Liver (tissue), 8 donors: ENCODE measurements at regions not wholly inside any gene's neighbourhood (a gene's known extent, or its start where the extent isn't known, plus 50 kb on each side); places are given as distances from the start of the nearest gene placed in this dataset.

ENCODE experiments used
- DNase-seq: peaks from one replicate; pipeline ENCODE4 v3.0.0-alpha.2; 2017; ENCODE audit warnings: low spot score
- H3K27ac ChIP-seq, 2 donors: one replicate each; pipeline ENCODE4 v1.7.0; 2013; ENCODE audit warnings: inconsistent platforms in 2 of 2, low read length in 2 of 2, control low read depth in 1 of 2, low read depth in 1 of 2, mild to moderate bottlenecking in 1 of 2
- H3K27me3 ChIP-seq, 4 donors: one replicate each; pipeline versions ENCODE4 v1.6.1 to v1.7.0; 2013; ENCODE audit warnings: low read length in 3 of 4, inconsistent platforms in 1 of 4, mild to moderate bottlenecking in 1 of 4, moderate library complexity in 1 of 4; ENCODE audit not compliant: control insufficient read depth in 4 of 4, insufficient read depth in 4 of 4
- H3K36me3 ChIP-seq, 4 donors: one replicate each; pipeline versions ENCODE4 v1.6.1 to v1.7.0; 2013; ENCODE audit warnings: low read length in 3 of 4, mild to moderate bottlenecking in 3 of 4, low read depth in 1 of 4, moderate library complexity in 1 of 4; ENCODE audit not compliant: control insufficient read depth in 4 of 4, insufficient read depth in 3 of 4
- H3K4me1 ChIP-seq, 4 donors: one replicate each; pipeline versions ENCODE4 v1.6.1 to v1.7.0; 2013; ENCODE audit warnings: low read length in 3 of 4, mild to moderate bottlenecking in 3 of 4, moderate library complexity in 1 of 4; ENCODE audit not compliant: control insufficient read depth in 4 of 4, insufficient read depth in 4 of 4
- H3K4me3 ChIP-seq, 3 donors: one replicate each; pipeline versions ENCODE4 v1.6.1 to v1.7.0; 2013; ENCODE audit warnings: low read length in 3 of 3, control low read depth in 1 of 3, low read depth in 1 of 3, mild to moderate bottlenecking in 1 of 3
- H3K9ac ChIP-seq, 2 donors: one replicate each; pipeline ENCODE4 v1.7.0; 2013; ENCODE audit warnings: low read length in 2 of 2, mild to moderate bottlenecking in 2 of 2, moderate library complexity in 2 of 2, control low read depth in 1 of 2, low read depth in 1 of 2
- H3K9me3 ChIP-seq, 4 donors: one replicate each; pipeline versions ENCODE4 v1.6.1 to v1.7.0; 2013; ENCODE audit warnings: low read length in 3 of 4; ENCODE audit not compliant: control insufficient read depth in 4 of 4
- ATF3 ChIP-seq: IDR thresholded peaks from 2 replicates; pipeline ENCODE4 v1.6.1; 2016; ENCODE audit warnings: antibody characterized with exemption
- CTCF ChIP-seq: fragments of 150-350 bp; IDR thresholded peaks from 2 replicates; pipeline ENCODE4 v1.5.1; 2017; ENCODE audit warnings: improper control_type of control experiment, low read depth, low read length; ENCODE audit not compliant: missing input control
- EGR1 ChIP-seq, 2 donors: IDR thresholded peaks; 2 replicates each; pipeline ENCODE4 v1.6.1; 2016 to 2018; ENCODE audit warnings: antibody characterized with exemption in 2 of 2, low read depth in 2 of 2
- FOXA1 ChIP-seq: IDR thresholded peaks from 2 replicates; pipeline ENCODE4 v1.6.1; 2016; ENCODE audit warnings: antibody characterized with exemption
- FOXA2 ChIP-seq: IDR thresholded peaks from 2 replicates; pipeline ENCODE4 v1.6.1; 2016; ENCODE audit warnings: antibody characterized with exemption
- GABPA ChIP-seq, 2 donors: IDR thresholded peaks in 1 of 2; conservative IDR thresholded peaks in 1 of 2; 2 replicates each; pipeline ENCODE4 v1.6.1; 2016; ENCODE audit warnings: antibody characterized with exemption in 2 of 2, mild to moderate bottlenecking in 1 of 2, moderate library complexity in 1 of 2
- HNF4A ChIP-seq, 2 donors: conservative IDR thresholded peaks; 2 replicates each; pipeline ENCODE4 v1.6.1; 2016; ENCODE audit warnings: antibody characterized with exemption in 2 of 2, mild to moderate bottlenecking in 2 of 2
- HNF4G ChIP-seq: IDR thresholded peaks from 2 replicates; pipeline ENCODE4 v1.6.1; 2016; ENCODE audit warnings: antibody characterized with exemption
- JUND ChIP-seq, 2 donors: IDR thresholded peaks; 2 replicates each; pipeline ENCODE4 v1.6.1; 2016; ENCODE audit warnings: antibody characterized with exemption in 2 of 2
- MAX ChIP-seq: IDR thresholded peaks from 2 replicates; pipeline ENCODE4 v1.6.1; 2016; ENCODE audit warnings: antibody characterized with exemption
- NR2F2 ChIP-seq: IDR thresholded peaks from 2 replicates; pipeline ENCODE4 v1.6.1; 2016; ENCODE audit warnings: antibody characterized with exemption
- RAD21 ChIP-seq, 2 donors: IDR thresholded peaks; 2 replicates each; pipeline ENCODE4 v1.6.1; 2016; ENCODE audit warnings: antibody characterized with exemption in 2 of 2, mild to moderate bottlenecking in 2 of 2
- REST ChIP-seq: IDR thresholded peaks from 2 replicates; pipeline ENCODE4 v1.6.1; 2016; ENCODE audit warnings: antibody characterized with exemption, mild to moderate bottlenecking
- SP1 ChIP-seq: IDR thresholded peaks from 2 replicates; pipeline ENCODE4 v1.6.1; 2018; ENCODE audit warnings: antibody characterized with exemption, mild to moderate bottlenecking
- TAF1 ChIP-seq: conservative IDR thresholded peaks from 2 replicates; pipeline ENCODE4 v1.6.1; 2016; ENCODE audit warnings: antibody characterized with exemption, mild to moderate bottlenecking
- YY1 ChIP-seq: IDR thresholded peaks from 2 replicates; pipeline ENCODE4 v1.6.1; 2016; ENCODE audit warnings: antibody characterized with exemption, mild to moderate bottlenecking
- WGBS: extraction: QIAGEN DNeasy Blood & Tissue Kit; methylation state at CpG from one replicate; pipeline ENCODE4 v1.1.7; 2013; 5-methylcytosine and 5-hydroxymethylcytosine counted together
- TF ChIP-seq, protein P1 (sequence below): IDR thresholded peaks from 2 replicates; pipeline ENCODE4 v1.6.1; 2016; ENCODE audit warnings: antibody characterized with exemption
- donor health status: healthy.
- donor health status: healthy.
- donor health status: healthy.
- donor health status: healthy.
- donor health status: healthy.

DNA sequence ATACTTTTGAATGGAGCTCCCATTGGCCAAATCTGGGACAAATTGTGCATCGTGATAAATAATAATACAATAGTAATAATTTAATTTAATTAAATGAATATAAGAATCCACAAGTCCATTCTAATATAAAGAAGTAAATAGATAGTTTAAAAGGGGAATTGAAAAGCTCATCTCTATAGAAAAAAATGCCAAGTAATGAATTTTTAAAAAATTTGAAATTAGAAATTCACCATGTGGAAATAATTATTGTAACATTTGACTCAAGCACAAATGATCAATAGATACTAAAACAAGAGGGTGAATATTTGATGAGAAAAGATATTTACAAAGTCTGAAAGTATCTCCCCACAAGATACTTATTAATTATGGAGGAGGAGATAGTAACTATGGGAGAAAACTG, 467.4 kb downstream of the CETN3 start (continued):
- TF ChIP-seq REST: no peak

GRCh38 chr5:89936576-89936975, 473.0 kb downstream of the CETN3 start:
- TF ChIP-seq SP1 (no peak), CTCF (no peak), ATF3 (no peak), YY1 (no peak), RAD21 (IDR thresholded peaks at IDR 0.05) (no peak), REST (no peak), JUND (IDR thresholded peaks at IDR 0.05) (no peak), TAF1 (no peak), NR2F2 (no peak), HNF4A (conservative IDR thresholded peaks at IDR 0.05) (no peak), HNF4G (no peak), FOXA1 (no peak), GABPA (IDR thresholded peaks at IDR 0.05 in 1 of 2, conservative IDR thresholded peaks at IDR 0.05 in 1 of 2) (no peak), EGR1 (IDR thresholded peaks at IDR 0.05; ENCODE audit: low read depth in 2 of 2) (no peak), MAX (no peak), FOXA2 (no peak)
- TF ChIP-seq, protein P1, sequence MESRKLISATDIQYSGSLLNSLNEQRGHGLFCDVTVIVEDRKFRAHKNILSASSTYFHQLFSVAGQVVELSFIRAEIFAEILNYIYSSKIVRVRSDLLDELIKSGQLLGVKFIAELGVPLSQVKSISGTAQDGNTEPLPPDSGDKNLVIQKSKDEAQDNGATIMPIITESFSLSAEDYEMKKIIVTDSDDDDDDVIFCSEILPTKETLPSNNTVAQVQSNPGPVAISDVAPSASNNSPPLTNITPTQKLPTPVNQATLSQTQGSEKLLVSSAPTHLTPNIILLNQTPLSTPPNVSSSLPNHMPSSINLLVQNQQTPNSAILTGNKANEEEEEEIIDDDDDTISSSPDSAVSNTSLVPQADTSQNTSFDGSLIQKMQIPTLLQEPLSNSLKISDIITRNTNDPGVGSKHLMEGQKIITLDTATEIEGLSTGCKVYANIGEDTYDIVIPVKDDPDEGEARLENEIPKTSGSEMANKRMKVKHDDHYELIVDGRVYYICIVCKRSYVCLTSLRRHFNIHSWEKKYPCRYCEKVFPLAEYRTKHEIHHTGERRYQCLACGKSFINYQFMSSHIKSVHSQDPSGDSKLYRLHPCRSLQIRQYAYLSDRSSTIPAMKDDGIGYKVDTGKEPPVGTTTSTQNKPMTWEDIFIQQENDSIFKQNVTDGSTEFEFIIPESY: no peak
- H3K9ac ChIP-seq: no peak overlapping the region
- H3K36me3 ChIP-seq: no peaks in the 10 kb centered on the region
- H3K4me1 ChIP-seq: no peaks in the 10 kb centered on the region
- no peak for DNase-seq
- no peak overlapping the region for H3K4me3 ChIP-seq
- WGBS: 83% methylated on average over 3 of the region's 3 CpGs
- no peaks in the 10 kb centered on the region for H3K27me3 ChIP-seq
- H3K27ac ChIP-seq: no peak overlapping the region
- H3K9me3 ChIP-seq: no peaks in the 10 kb centered on the region
